ENCODE measurements at regions not wholly inside any gene's neighbourhood (a gene's known extent, or its start where the extent isn't known, plus 50 kb on each side); places are given as distances from the start of the nearest gene placed in this dataset.

DNA sequence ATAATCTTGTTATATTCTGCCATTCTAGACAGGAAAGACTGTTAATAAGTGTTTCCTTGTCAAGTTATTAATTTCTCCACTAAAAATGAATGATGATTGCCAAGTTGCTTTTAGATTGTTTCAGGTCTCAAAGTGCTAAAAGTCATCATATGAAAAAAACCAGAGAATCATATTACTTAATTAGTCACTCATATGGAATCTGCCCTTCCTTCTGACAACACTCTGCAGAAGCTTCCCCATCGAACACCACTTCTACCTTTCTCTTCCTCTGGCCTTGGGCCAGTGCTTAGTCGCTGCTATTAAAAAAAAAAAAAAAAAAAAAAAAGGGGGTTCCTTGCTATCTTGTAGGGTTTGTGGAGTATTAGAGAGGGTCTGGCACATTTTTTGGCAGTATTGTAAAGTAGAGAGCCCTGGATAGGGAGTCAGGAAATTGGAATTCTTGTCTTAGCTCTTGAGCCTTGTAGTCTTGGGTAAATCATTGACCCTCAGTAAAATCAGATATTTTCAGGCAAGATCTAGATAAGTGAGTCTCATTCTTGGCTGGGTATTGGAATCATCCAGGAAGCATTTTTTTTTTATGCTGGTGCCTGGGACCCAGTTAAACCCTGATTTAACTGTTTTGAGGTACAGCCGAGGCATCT is 141.7 kb upstream of the CCDC68 start:
- Histone ChIP-seq H3K36me3 (ENCODE audit: control insufficient read depth in 4 of 4, insufficient read depth in 4 of 4, low read length in 4 of 4) (no peaks in the 10 kb centered on the region), H3K4me3 (no peak overlapping the region), H3K27me3 (ENCODE audit: control insufficient read depth in 3 of 3, insufficient read depth in 3 of 3, low read length in 2 of 3) (no peaks in the 10 kb centered on the region), H3K4me1 (ENCODE audit: control insufficient read depth in 5 of 5, insufficient read depth in 5 of 5, low read length in 5 of 5) (peaks cover 0 to 6% (median 0%) of the 10 kb centered on the region in 5 donors), H3K9ac (ENCODE audit: insufficient read depth in 1 of 2, low read length in 2 of 2) (no peak overlapping the region), H3K9me3 (ENCODE audit: control insufficient read depth in 4 of 4, insufficient read depth in 3 of 4, low read length in 3 of 4) (no peaks in the 10 kb centered on the region), H3K27ac (ENCODE audit: low read depth in 1 of 2, low read length in 1 of 2) (no peak overlapping the region)
- ATAC-seq (ENCODE audit: insufficient read depth, low FRiP score) (no peak), DNase-seq (peak in 1 of 3 donors; percentile 44)
- 35 to 40% methylated on average over 3 of the region's 3 CpGs for WGBS, 2 donors
- no peak for TF ChIP-seq CTCF (IDR thresholded peaks at IDR 0.05; ENCODE audit: control extremely low read depth, extremely low read depth)

DNA sequence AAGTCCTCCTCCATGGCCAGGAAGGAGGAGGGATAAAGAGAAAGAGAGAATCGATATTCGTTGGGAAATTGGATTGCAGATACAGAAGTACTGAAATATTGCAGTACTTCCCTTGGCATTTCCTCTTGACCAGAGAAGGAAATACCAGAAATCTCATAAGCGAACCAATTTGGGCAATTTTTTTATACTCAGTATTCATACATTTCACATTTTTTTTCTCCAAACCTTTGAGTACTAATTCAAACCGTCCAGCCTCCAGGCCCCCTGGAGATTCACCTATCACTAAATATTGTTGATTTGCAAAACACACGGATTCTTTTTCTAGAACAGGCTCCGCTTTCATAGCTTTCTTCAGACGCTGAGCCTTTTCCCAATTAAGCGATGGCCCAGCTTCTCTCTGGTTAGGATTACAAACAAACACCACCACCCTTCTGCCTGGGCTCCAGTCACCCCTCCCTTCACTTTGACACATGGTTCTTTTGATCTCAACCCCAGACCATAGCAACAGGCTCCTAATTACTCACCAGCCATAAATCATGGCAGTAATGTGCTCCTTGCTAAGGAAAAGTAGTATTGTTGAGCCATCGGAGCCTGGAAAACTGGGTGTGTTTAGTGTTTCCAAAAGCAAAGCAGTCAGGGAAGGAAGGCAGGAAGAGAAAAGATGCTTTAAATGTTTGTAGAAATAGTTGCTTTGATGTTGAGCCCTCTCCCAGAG is 138.4 kb upstream of the CCDC68 start:
- H3K27ac ChIP-seq (ENCODE audit: low read depth in 1 of 2, low read length in 1 of 2) = no peak overlapping the region
- H3K36me3 ChIP-seq (ENCODE audit: control insufficient read depth in 4 of 4, insufficient read depth in 4 of 4, low read length in 4 of 4) = no peaks in the 10 kb centered on the region
- no peak overlapping the region for H3K9ac ChIP-seq (ENCODE audit: insufficient read depth in 1 of 2, low read length in 2 of 2)
- peaks cover 0 to 4% (median 0%) of the 10 kb centered on the region in 5 donors for H3K4me1 ChIP-seq (ENCODE audit: control insufficient read depth in 5 of 5, insufficient read depth in 5 of 5, low read length in 5 of 5)
- no peaks in the 10 kb centered on the region for H3K9me3 ChIP-seq (ENCODE audit: control insufficient read depth in 4 of 4, insufficient read depth in 3 of 4, low read length in 3 of 4)
- TF ChIP-seq CTCF (IDR thresholded peaks at IDR 0.05; ENCODE audit: control extremely low read depth, extremely low read depth) = no peak
- no peak for ATAC-seq (ENCODE audit: insufficient read depth, low FRiP score)
- 58 to 63% methylated on average over 9 of the region's 9 CpGs for WGBS, 2 donors
- no peak overlapping the region for H3K4me3 ChIP-seq
- H3K27me3 ChIP-seq (ENCODE audit: control insufficient read depth in 3 of 3, insufficient read depth in 3 of 3, low read length in 2 of 3) = no peaks in the 10 kb centered on the region
- peak in 1 of 3 donors; percentile 25 for DNase-seq

- H3K9me3 ChIP-seq (ENCODE audit: control insufficient read depth in 4 of 4, insufficient read depth in 3 of 4, low read length in 3 of 4) = no peaks in the 10 kb centered on the region
- DNase-seq (peak in 2 of 3 donors; percentile 41 to 66), ATAC-seq (ENCODE audit: insufficient read depth, low FRiP score) (no peak)
- H3K27me3 ChIP-seq (ENCODE audit: control insufficient read depth in 3 of 3, insufficient read depth in 3 of 3, low read length in 2 of 3) = no peaks in the 10 kb centered on the region
- TF ChIP-seq CTCF (IDR thresholded peaks at IDR 0.05; ENCODE audit: control extremely low read depth, extremely low read depth) = peak; percentile 31
- 65 to 72% methylated on average over 10 of the region's 10 CpGs for WGBS, 2 donors
- no peak overlapping the region for H3K9ac ChIP-seq (ENCODE audit: insufficient read depth in 1 of 2, low read length in 2 of 2)
- H3K27ac ChIP-seq (ENCODE audit: low read depth in 1 of 2, low read length in 1 of 2) = no peak overlapping the region
- H3K4me1 ChIP-seq (ENCODE audit: control insufficient read depth in 5 of 5, insufficient read depth in 5 of 5, low read length in 5 of 5) = peaks cover 0 to 4% (median 0%) of the 10 kb centered on the region in 5 donors
- H3K36me3 ChIP-seq (ENCODE audit: control insufficient read depth in 4 of 4, insufficient read depth in 4 of 4, low read length in 4 of 4) = no peaks in the 10 kb centered on the region
- no peak overlapping the region for H3K4me3 ChIP-seq
Observed at GRCh38 chr18:55096263-55096951, 137.1 kb upstream of the CCDC68 start.

Measured in lung (tissue), 11 donors.